DMS53 treated with DMSO at 0.1 percent for 48 hours (cell line): ENCODE measurements at regions not wholly inside any gene's neighbourhood (a gene's known extent, or its start where the extent isn't known, plus 50 kb on each side); places are given as distances from the start of the nearest gene placed in this dataset.
"Not testable (repeated sequence)": the region's sequence is repeated elsewhere in the genome, so short reads cannot be mapped to it uniquely, and the experiment has no call there.

Source experiments
- DNase-seq: peaks from one replicate; lab custom pipeline; 2025; ENCODE audit not compliant: unreplicated experiment; lab: John Stamatoyannopoulos, UW

GRCh38 chr7:123264820-123265219 is 65.1 kb upstream of the SLC13A1 start:
- DNase-seq: not testable (repeated sequence)

GRCh38 chr7:123260428-123260960 is 60.7 kb upstream of the SLC13A1 start:
- no peak for DNase-seq

- DNase-seq: no peak
These were observed 60.0 kb upstream of the SLC13A1 start for GRCh38 chr7:123259759-123260158.
